Keratinocyte (primary cell): ENCODE measurements at regions not wholly inside any gene's neighbourhood (a gene's known extent, or its start where the extent isn't known, plus 50 kb on each side); places are given as distances from the start of the nearest gene placed in this dataset.

ENCODE experiments used
- DNase-seq: peaks from one replicate; pipeline ENCODE4 v3.0.0-alpha.2; 2011; ENCODE audit warnings: low read depth, missing footprints, low spot score
- FAIRE-seq: peaks from 2 replicates; lab custom pipeline; 2011; peaks lifted over from hg19 to GRCh38; lab: Jason Lieb, UNC
- H2AFZ ChIP-seq: 2 replicates; pipeline ENCODE4 v1.6.0; 2012; ENCODE audit warnings: low read length, control low read depth, inconsistent platforms; ENCODE audit not compliant: control insufficient read depth
- H3K27ac ChIP-seq: 2 replicates; pipeline ENCODE4 v1.5.1; 2011; ENCODE audit warnings: low read length; ENCODE audit not compliant: control insufficient read depth, insufficient read depth
- H3K27me3 ChIP-seq: 3 replicates; pipeline ENCODE4 v1.6.0; 2011; ENCODE audit warnings: low read length; ENCODE audit not compliant: control insufficient read depth, insufficient read depth; ENCODE audit errors: extremely low read depth
- H3K36me3 ChIP-seq, 2 experiments: 2 replicates in 1 of 2; 3 replicates in 1 of 2; pipeline ENCODE4 v1.5.1; 2011; ENCODE audit warnings: low read length in 2 of 2, mild to moderate bottlenecking in 1 of 2; ENCODE audit not compliant: control insufficient read depth in 2 of 2, insufficient read depth in 2 of 2; ENCODE audit errors: extremely low read depth in 1 of 2
- H3K4me1 ChIP-seq: 3 replicates; pipeline ENCODE4 v1.5.1; 2011; ENCODE audit warnings: low read length; ENCODE audit not compliant: control insufficient read depth, insufficient read depth; ENCODE audit errors: extremely low read depth
- H3K4me2 ChIP-seq: 3 replicates; pipeline ENCODE4 v1.6.0; 2011; ENCODE audit warnings: low read depth, low read length; ENCODE audit not compliant: control insufficient read depth, insufficient read depth; ENCODE audit errors: extremely low read depth
- H3K4me3 ChIP-seq, 3 experiments: fragments of 200-600 bp in 1 of 3; sonication (generic) in 1 of 3; 2 replicates in 2 of 3; 3 replicates in 1 of 3; pipeline ENCODE4 v1.5.1; 2011 to 2016; ENCODE audit warnings: low read length in 3 of 3, mild to moderate bottlenecking in 3 of 3, control low read depth in 2 of 3, inconsistent platforms in 1 of 3, low read depth in 1 of 3, mixed read lengths in 1 of 3, mixed run types in 1 of 3, moderate library complexity in 1 of 3; ENCODE audit not compliant: control insufficient read depth in 2 of 3, insufficient read depth in 2 of 3; ENCODE audit errors: extremely low read depth in 1 of 3
- H3K79me2 ChIP-seq: 2 replicates; pipeline ENCODE4 v1.6.0; 2012; ENCODE audit warnings: low read length; ENCODE audit not compliant: control insufficient read depth, insufficient read depth
- H3K9ac ChIP-seq: 3 replicates; pipeline ENCODE4 v1.6.0; 2011; ENCODE audit warnings: low read length; ENCODE audit not compliant: control insufficient read depth, insufficient read depth; ENCODE audit errors: extremely low read depth
- H3K9me1 ChIP-seq: 3 replicates; pipeline ENCODE4 v1.6.0; 2011; ENCODE audit warnings: low read length; ENCODE audit not compliant: control insufficient read depth, insufficient read depth; ENCODE audit errors: extremely low read depth
- H3K9me3 ChIP-seq: 2 replicates; pipeline ENCODE4 v1.5.1; 2012; ENCODE audit warnings: low read depth, low read length; ENCODE audit not compliant: control insufficient read depth
- H4K20me1 ChIP-seq: 3 replicates; pipeline ENCODE4 v1.6.0; 2011; ENCODE audit warnings: low read length; ENCODE audit not compliant: control insufficient read depth, insufficient read depth; ENCODE audit errors: extremely low read depth
- EZH2 ChIP-seq: IDR thresholded peaks from one replicate; pipeline ENCODE4 v1.6.1; 2012; ENCODE audit warnings: inconsistent platforms, mild to moderate bottlenecking, low read length, moderate library complexity
- dilution Hi-C: fragments of 300-500 bp; cut with MboI; formaldehyde crosslinking; loops from one replicate; pipeline ENCODE4 v1.7.0; 2020; ENCODE audit warnings: low sequenced_read_pairs; ENCODE audit not compliant: extremely low pct_ligation_motif_present
- TF ChIP-seq, protein P1 (sequence below), 3 experiments: IDR thresholded peaks in 1 of 3; conservative IDR thresholded peaks in 1 of 3; optimal IDR thresholded peaks in 1 of 3; 2 replicates in 2 of 3; 3 replicates in 1 of 3; pipeline versions ENCODE3 to v1.5.1; 2011; ENCODE audit warnings: low read length in 3 of 3, mild to moderate bottlenecking in 3 of 3, moderate library complexity in 2 of 3, control low read depth in 1 of 3, inconsistent platforms in 1 of 3; ENCODE audit not compliant: insufficient read depth in 2 of 3; ENCODE audit errors: extremely low read depth in 1 of 3

DNA sequence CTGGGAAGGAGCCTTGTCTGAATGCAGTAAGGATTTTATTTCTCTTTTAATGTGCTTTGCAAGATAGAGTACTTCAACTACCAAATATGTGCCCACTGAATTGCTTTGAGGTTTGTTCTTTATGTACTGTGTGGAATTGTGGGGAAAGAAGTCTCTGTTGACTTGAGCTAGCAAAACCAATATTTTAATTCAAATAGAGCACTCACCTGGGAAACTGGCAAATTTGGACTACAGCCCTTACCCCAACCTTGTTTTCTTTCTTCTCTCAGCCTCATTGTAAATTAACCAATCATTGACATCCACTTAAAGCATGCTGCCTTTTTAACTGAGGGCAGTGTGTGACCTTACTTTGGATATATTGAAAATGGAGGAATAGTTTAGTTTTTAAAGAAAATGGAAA lies 409.0 kb downstream of the SPATA31D1 start:
- FAIRE-seq: no peak
- dilution Hi-C loops: no loop called here
- Histone ChIP-seq H3K4me2 (no peak overlapping the region), H3K4me3 (no peak overlapping the region), H3K27ac (no peak overlapping the region), H3K79me2 (no peaks in the 10 kb centered on the region), H3K9me1 (no peaks in the 10 kb centered on the region), H3K27me3 (no peaks in the 10 kb centered on the region), H3K4me1 (no peaks in the 10 kb centered on the region), H2AFZ (no peak overlapping the region), H3K9ac (no peak overlapping the region), H4K20me1 (no peaks in the 10 kb centered on the region), H3K9me3 (no peaks in the 10 kb centered on the region), H3K36me3 (no peaks in the 10 kb centered on the region)
- no peak for TF ChIP-seq EZH2
- TF ChIP-seq, protein P1, sequence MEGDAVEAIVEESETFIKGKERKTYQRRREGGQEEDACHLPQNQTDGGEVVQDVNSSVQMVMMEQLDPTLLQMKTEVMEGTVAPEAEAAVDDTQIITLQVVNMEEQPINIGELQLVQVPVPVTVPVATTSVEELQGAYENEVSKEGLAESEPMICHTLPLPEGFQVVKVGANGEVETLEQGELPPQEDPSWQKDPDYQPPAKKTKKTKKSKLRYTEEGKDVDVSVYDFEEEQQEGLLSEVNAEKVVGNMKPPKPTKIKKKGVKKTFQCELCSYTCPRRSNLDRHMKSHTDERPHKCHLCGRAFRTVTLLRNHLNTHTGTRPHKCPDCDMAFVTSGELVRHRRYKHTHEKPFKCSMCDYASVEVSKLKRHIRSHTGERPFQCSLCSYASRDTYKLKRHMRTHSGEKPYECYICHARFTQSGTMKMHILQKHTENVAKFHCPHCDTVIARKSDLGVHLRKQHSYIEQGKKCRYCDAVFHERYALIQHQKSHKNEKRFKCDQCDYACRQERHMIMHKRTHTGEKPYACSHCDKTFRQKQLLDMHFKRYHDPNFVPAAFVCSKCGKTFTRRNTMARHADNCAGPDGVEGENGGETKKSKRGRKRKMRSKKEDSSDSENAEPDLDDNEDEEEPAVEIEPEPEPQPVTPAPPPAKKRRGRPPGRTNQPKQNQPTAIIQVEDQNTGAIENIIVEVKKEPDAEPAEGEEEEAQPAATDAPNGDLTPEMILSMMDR (optimal IDR thresholded peaks at IDR 0.05 in 1 of 3, IDR thresholded peaks at IDR 0.05 in 1 of 3, conservative IDR thresholded peaks at IDR 0.05 in 1 of 3; ENCODE audit: extremely low read depth in 1 of 3, insufficient read depth in 2 of 3, low read length in 3 of 3): no peak
- DNase-seq: no peak

DNA sequence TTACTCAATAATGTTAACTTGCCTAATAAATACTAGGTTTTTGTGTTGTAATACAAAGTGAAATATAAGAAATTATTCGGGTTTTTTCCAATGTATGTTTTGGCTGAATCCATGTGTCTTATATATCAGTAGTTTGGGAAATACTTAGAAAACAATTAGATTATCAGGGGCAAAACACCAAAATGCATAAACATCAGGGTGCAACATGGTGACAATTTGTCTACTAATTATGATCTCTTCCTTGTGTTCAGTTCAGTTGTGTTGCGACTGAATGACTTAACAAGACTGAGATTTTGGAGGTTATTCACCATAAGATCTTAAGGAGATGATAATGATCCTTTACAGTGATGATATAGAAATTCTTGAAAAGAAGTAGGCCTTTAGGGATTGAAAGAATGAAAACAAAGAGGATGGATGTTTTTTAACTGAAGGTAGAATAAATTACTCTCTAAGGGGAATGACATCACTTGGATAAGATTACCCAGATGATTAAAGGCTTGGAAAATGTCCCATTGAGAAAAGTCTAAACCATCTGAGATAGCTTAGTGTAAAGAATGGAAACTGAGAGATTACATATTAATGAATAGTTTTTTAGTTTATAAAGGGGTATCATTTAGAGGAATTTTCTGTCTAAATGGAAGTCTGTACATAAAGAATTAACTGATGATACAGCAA lies 415.8 kb downstream of the SPATA31D1 start:
- H3K79me2 ChIP-seq: no peaks in the 10 kb centered on the region
- H3K4me2 ChIP-seq: no peak overlapping the region
- DNase-seq (no peak), FAIRE-seq (no peak)
- no peaks in the 10 kb centered on the region for H3K36me3 ChIP-seq
- no peaks in the 10 kb centered on the region for H3K9me1 ChIP-seq
- no peak overlapping the region for H3K27ac ChIP-seq
- no peak overlapping the region for H2AFZ ChIP-seq
- no peak overlapping the region for H3K4me3 ChIP-seq
- H3K27me3 ChIP-seq: no peaks in the 10 kb centered on the region
- H3K9ac ChIP-seq: no peak overlapping the region
- H3K4me1 ChIP-seq: no peaks in the 10 kb centered on the region
- H4K20me1 ChIP-seq: no peaks in the 10 kb centered on the region
- H3K9me3 ChIP-seq: no peaks in the 10 kb centered on the region
- dilution Hi-C loops: no loop called here
- TF ChIP-seq, protein P1 (optimal IDR thresholded peaks at IDR 0.05 in 1 of 3, IDR thresholded peaks at IDR 0.05 in 1 of 3, conservative IDR thresholded peaks at IDR 0.05 in 1 of 3; ENCODE audit: extremely low read depth in 1 of 3, insufficient read depth in 2 of 3, low read length in 3 of 3): no peak
- TF ChIP-seq EZH2: no peak
